Activated CD4-positive, CD25-positive, alpha-beta regulatory T cell treated with anti-CD3 and anti-CD28 coated beads, Interleukin-2, amount 50 U/mL, for 16 hours (primary cell): ENCODE measurements at regions not wholly inside any gene's neighbourhood (a gene's known extent, or its start where the extent isn't known, plus 50 kb on each side); places are given as distances from the start of the nearest gene placed in this dataset.
"Not testable (repeated sequence)": the region's sequence is repeated elsewhere in the genome, so short reads cannot be mapped to it uniquely, and the experiment has no call there.

ENCODE experiments used
- DNase-seq: peaks from one replicate; pipeline ENCODE4 v3.0.0-alpha.2; 2020; ENCODE audit warnings: low read depth, low spot score

- DNase-seq, result no peak
These were observed 106.0 kb downstream of the CXCL12 start for GRCh38 chr10:44278837-44279324.

- not testable (repeated sequence) for DNase-seq
These were observed 116.4 kb downstream of the CXCL12 start for GRCh38 chr10:44268435-44268948.

- DNase-seq, result no peak
These were observed 117.9 kb downstream of the CXCL12 start for GRCh38 chr10:44267007-44267406.

- no peak for DNase-seq
These were observed 120.7 kb downstream of the CXCL12 start for GRCh38 chr10:44264244-44264643.

GRCh38 chr10:44263771-44264170, 121.1 kb downstream of the CXCL12 start:
- no peak for DNase-seq

GRCh38 chr10:44262551-44263251, 122.2 kb downstream of the CXCL12 start:
- no peak for DNase-seq

GRCh38 chr10:44261710-44262455, 123.0 kb downstream of the CXCL12 start:
- DNase-seq, result no peak

- no peak for DNase-seq
These were observed 123.6 kb downstream of the CXCL12 start for GRCh38 chr10:44261296-44261695.

- no peak for DNase-seq
These were observed 124.5 kb downstream of the CXCL12 start for GRCh38 chr10:44260286-44260928.

GRCh38 chr10:44259090-44259874, 125.6 kb downstream of the CXCL12 start:
- no peak for DNase-seq

GRCh38 chr10:44258460-44259089, 126.3 kb downstream of the CXCL12 start:
- DNase-seq, result no peak

GRCh38 chr10:44258019-44258418, 126.9 kb downstream of the CXCL12 start:
- DNase-seq, result no peak

GRCh38 chr10:44253769-44254462, 131.0 kb downstream of the CXCL12 start:
- DNase-seq, result no peak

- not testable (repeated sequence) for DNase-seq
These were observed 132.3 kb downstream of the CXCL12 start for GRCh38 chr10:44252631-44253030.

GRCh38 chr10:44249933-44250332, 135.0 kb downstream of the CXCL12 start:
- not testable (repeated sequence) for DNase-seq

- no peak for DNase-seq
These were observed 135.4 kb downstream of the CXCL12 start for GRCh38 chr10:44249490-44249889.

GRCh38 chr10:44246700-44247099, 138.2 kb downstream of the CXCL12 start:
- not testable (repeated sequence) for DNase-seq

GRCh38 chr10:44246287-44246686, 138.6 kb downstream of the CXCL12 start:
- not testable (repeated sequence) for DNase-seq

GRCh38 chr10:44245601-44245938, 139.3 kb downstream of the CXCL12 start:
- no peak for DNase-seq
